SU-DHL-6 (cell line): ENCODE measurements at regions not wholly inside any gene's neighbourhood (a gene's known extent, or its start where the extent isn't known, plus 50 kb on each side); places are given as distances from the start of the nearest gene placed in this dataset.

Source experiments
- CTCF ChIP-seq: fragments of 200-600 bp; sonication (generic); IDR thresholded peaks from one replicate; pipeline ENCODE4 v1.5.1; 2017; ENCODE audit warnings: antibody characterized with exemption, mild to moderate bottlenecking, low read length, moderate library complexity; ENCODE audit not compliant: insufficient read depth, poor library complexity, severe bottlenecking
- EZH2phosphoT487 ChIP-seq: fragments of 200-600 bp; sonication (generic), shearing (Covaris generic); conservative IDR thresholded peaks from 2 replicates; pipeline ENCODE4 v1.6.1; 2018; ENCODE audit warnings: mild to moderate bottlenecking, antibody characterized with exemption, low read length, moderate library complexity, mixed read lengths

GRCh38 chr6:33915134-33915533 is 111.3 kb upstream of the MLN start:
- TF ChIP-seq CTCF (no peak), EZH2phosphoT487 (no peak)
